H1 (cell line): ENCODE measurements at regions not wholly inside any gene's neighbourhood (a gene's known extent, or its start where the extent isn't known, plus 50 kb on each side); places are given as distances from the start of the nearest gene placed in this dataset.
A peak's percentile ranks its signal among the peaks of the same experiment; 100 is the strongest.

ENCODE experiments used
- CHD7 ChIP-seq: fragments of 300-600 bp; sonication (generic); IDR thresholded peaks from 2 replicates; pipeline ENCODE4 v1.7.1; 2012; ENCODE audit warnings: low read length, moderate library complexity, mild to moderate bottlenecking, inconsistent platforms; ENCODE audit not compliant: insufficient replicate concordance
- FOSL1 ChIP-seq: IDR thresholded peaks from 2 replicates; pipeline ENCODE4 v1.6.1; 2011; ENCODE audit warnings: mild to moderate bottlenecking, low read depth, low read length, moderate library complexity; ENCODE audit not compliant: insufficient read depth
- GABPA ChIP-seq: IDR thresholded peaks from 2 replicates; pipeline ENCODE4 v1.6.1; 2011; ENCODE audit warnings: mild to moderate bottlenecking, low read length, moderate library complexity, borderline replicate concordance; ENCODE audit not compliant: insufficient read depth
- MAX ChIP-seq: IDR thresholded peaks from 2 replicates; pipeline ENCODE4 v1.6.1; 2012; ENCODE audit warnings: inconsistent platforms
- POLR2AphosphoS5 ChIP-seq: IDR thresholded peaks from 2 replicates; pipeline ENCODE4 v1.6.1; 2011; ENCODE audit warnings: low read depth, low read length
- YY1 ChIP-seq: IDR thresholded peaks from 2 replicates; pipeline ENCODE4 v1.6.1; 2011; ENCODE audit warnings: low read depth, mild to moderate bottlenecking, low read length

DNA sequence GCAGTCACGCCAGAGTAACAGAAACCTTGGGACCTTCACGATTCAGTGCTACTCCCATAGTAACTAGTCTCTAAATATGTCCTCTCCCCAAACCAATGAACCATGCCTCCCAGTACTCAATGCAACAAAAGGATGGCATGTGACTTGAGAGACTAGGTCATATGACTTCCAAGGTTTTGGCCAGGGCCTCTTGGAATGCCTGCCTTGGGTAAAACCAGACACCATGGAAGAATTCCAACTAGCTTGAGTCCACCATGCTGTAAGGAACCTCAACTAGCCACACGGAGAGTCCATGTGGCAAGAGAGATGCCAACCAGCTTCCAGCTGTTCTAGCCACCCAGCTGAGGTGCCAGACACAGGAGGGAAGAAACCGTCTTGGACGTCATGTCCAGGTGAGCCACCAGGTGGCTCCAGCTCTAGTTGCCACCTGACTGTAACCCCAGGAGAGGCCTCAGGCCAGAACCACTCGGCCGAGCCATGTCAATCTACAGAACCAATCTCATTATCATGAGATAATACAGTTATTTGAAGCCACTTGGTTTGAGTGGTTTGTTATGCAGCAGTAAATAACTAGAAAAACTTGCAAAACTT is 115.0 kb downstream of the SYF2 start (continued):
- no peak for TF ChIP-seq CHD7
- no peak for TF ChIP-seq FOSL1
- no peak for TF ChIP-seq POLR2AphosphoS5
- TF ChIP-seq GABPA: 0 out of 2 replicates have a peak, but pooled peaks have one; percentile 11
- peak; percentile 48; the same call in 1 of the 2 replicates for TF ChIP-seq YY1
- peak; percentile 20; the same call in 1 of the 2 replicates for TF ChIP-seq MAX
